ENCODE measurements at regions not wholly inside any gene's neighbourhood (a gene's known extent, or its start where the extent isn't known, plus 50 kb on each side); places are given as distances from the start of the nearest gene placed in this dataset.

- no peak overlapping the region for H3K4me3 ChIP-seq
- no peaks in the 10 kb centered on the region for H3K27me3 ChIP-seq
- ATAC-seq, result peak; percentile 58
- H3K27ac ChIP-seq, result no peak overlapping the region
- H3K4me1 ChIP-seq, result no peaks in the 10 kb centered on the region
- no peak for DNase-seq
- H3K9me3 ChIP-seq, result no peaks in the 10 kb centered on the region
- intact Hi-C loops (cut with DNase I), result no loop called here
- TF ChIP-seq CTCF (IDR thresholded peaks at IDR 0.05), result no peak
- H3K36me3 ChIP-seq, result no peaks in the 10 kb centered on the region
Measured at GRCh38 chr10:2958659-2959058, 108.7 kb upstream of the PFKP start.

- no peak for ATAC-seq
Measured at GRCh38 chr10:2957785-2958184, 109.6 kb upstream of the PFKP start.

GRCh38 chr10:2955064-2955463 is 112.3 kb upstream of the PFKP start:
- no peak for DNase-seq
- Histone ChIP-seq H3K4me1 (no peaks in the 10 kb centered on the region), H3K27me3 (no peaks in the 10 kb centered on the region), H3K9me3 (no peaks in the 10 kb centered on the region), H3K27ac (no peak overlapping the region), H3K4me3 (no peak overlapping the region), H3K36me3 (no peaks in the 10 kb centered on the region)
- TF ChIP-seq CTCF (IDR thresholded peaks at IDR 0.05), result no peak
- no peak for ATAC-seq
- intact Hi-C loops (cut with DNase I), result no loop called here

More at GRCh38 chr10:2957785-2958184, 109.6 kb upstream of the PFKP start:
- no peak overlapping the region for H3K4me3 ChIP-seq
- DNase-seq, result no peak
- no peaks in the 10 kb centered on the region for H3K4me1 ChIP-seq
- intact Hi-C loops (cut with DNase I), result no loop called here
- no peak for TF ChIP-seq CTCF (IDR thresholded peaks at IDR 0.05)
- H3K27ac ChIP-seq, result peak overlapping the region; percentile 11
- no peaks in the 10 kb centered on the region for H3K27me3 ChIP-seq
- H3K36me3 ChIP-seq, result no peaks in the 10 kb centered on the region
- no peaks in the 10 kb centered on the region for H3K9me3 ChIP-seq

GRCh38 chr10:2953495-2953894 is 113.9 kb upstream of the PFKP start:
- Histone ChIP-seq H3K27ac (no peak overlapping the region), H3K9me3 (no peaks in the 10 kb centered on the region), H3K27me3 (no peaks in the 10 kb centered on the region), H3K36me3 (no peaks in the 10 kb centered on the region), H3K4me3 (no peak overlapping the region), H3K4me1 (no peaks in the 10 kb centered on the region)
- ATAC-seq, result no peak
- intact Hi-C loops (cut with DNase I), result no loop called here
- no peak for TF ChIP-seq CTCF (IDR thresholded peaks at IDR 0.05)
- no peak for DNase-seq

- Histone ChIP-seq H3K27me3 (no peaks in the 10 kb centered on the region), H3K9me3 (no peaks in the 10 kb centered on the region), H3K4me3 (no peak overlapping the region), H3K27ac (no peak overlapping the region), H3K4me1 (no peaks in the 10 kb centered on the region), H3K36me3 (no peaks in the 10 kb centered on the region)
- ATAC-seq (no peak), DNase-seq (no peak)
- no peak for TF ChIP-seq CTCF (IDR thresholded peaks at IDR 0.05)
- intact Hi-C loops (cut with DNase I), result no loop called here
Measured at GRCh38 chr10:2951235-2951835, 116.0 kb upstream of the PFKP start.

GRCh38 chr10:2950546-2950945 is 116.8 kb upstream of the PFKP start:
- H3K4me3 ChIP-seq, result no peak overlapping the region
- H3K27me3 ChIP-seq, result no peaks in the 10 kb centered on the region
- no peak for DNase-seq
- H3K4me1 ChIP-seq, result no peaks in the 10 kb centered on the region
- H3K9me3 ChIP-seq, result no peaks in the 10 kb centered on the region
- intact Hi-C loops (cut with DNase I), result no loop called here
- no peaks in the 10 kb centered on the region for H3K36me3 ChIP-seq
- TF ChIP-seq CTCF (IDR thresholded peaks at IDR 0.05), result no peak
- no peak overlapping the region for H3K27ac ChIP-seq
- no peak for ATAC-seq

Measured in upper lobe of right lung (tissue), 1 donor.